Uterus (tissue), 3 donors: ENCODE measurements at regions not wholly inside any gene's neighbourhood (a gene's known extent, or its start where the extent isn't known, plus 50 kb on each side); places are given as distances from the start of the nearest gene placed in this dataset.

Experiments
- DNase-seq, 2 donors: peaks; one replicate each; pipeline ENCODE4 v3.0.0-alpha.2; 2019 to 2020
- H3K27ac ChIP-seq, 2 donors: fragments of 200-600 bp; sonication (generic); 1 replicate in 1 of 2; 2 replicates in 1 of 2; pipeline ENCODE4 v1.5.1; 2016 to 2018
- H3K27me3 ChIP-seq, 2 donors: fragments of 200-600 bp; sonication (generic); one replicate each; pipeline ENCODE4 v1.5.1; 2018 to 2019; ENCODE audit warnings: control low read depth in 1 of 2
- H3K36me3 ChIP-seq, 2 donors: fragments of 200-600 bp; sonication (generic); one replicate each; pipeline ENCODE4 v1.5.1; 2019; ENCODE audit warnings: control low read depth in 1 of 2
- H3K4me1 ChIP-seq, 2 donors: fragments of 200-600 bp; sonication (generic); one replicate each; pipeline ENCODE4 v1.5.1; 2018 to 2019; ENCODE audit warnings: control low read depth in 1 of 2
- H3K4me3 ChIP-seq, 2 donors: fragments of 200-600 bp; sonication (generic); 1 replicate in 1 of 2; 2 replicates in 1 of 2; pipeline ENCODE4 v1.5.1; 2018 to 2019; ENCODE audit warnings: mild to moderate bottlenecking in 1 of 2
- H3K9me3 ChIP-seq, 2 donors: fragments of 200-600 bp; sonication (generic); one replicate each; pipeline ENCODE4 v1.5.1; 2019; ENCODE audit warnings: control low read depth in 1 of 2
- POLR2A ChIP-seq, 2 donors: fragments of 450-650 bp; IDR thresholded peaks; one replicate each; pipeline ENCODE4 v1.6.1; 2016; ENCODE audit warnings: antibody characterized with exemption in 2 of 2, mild to moderate bottlenecking in 1 of 2, moderate library complexity in 1 of 2
- intact Hi-C: fragments of 100-400 bp; cut with DNase I; formaldehyde crosslinking; loops from one replicate; pipeline ENCODE4 v1.15.1; 2023; ENCODE audit warnings: low total_unique reads
- TF ChIP-seq, protein P1 (sequence below), 4 experiments: fragments of 200-600 bp in 2 of 4; fragments of 450-650 bp in 2 of 4; sonication (generic) in 2 of 4; IDR thresholded peaks; one replicate each; pipeline ENCODE4 v1.5.1; 2016 to 2019; ENCODE audit warnings: antibody characterized with exemption in 4 of 4, mild to moderate bottlenecking in 2 of 4, moderate library complexity in 1 of 4
- donor health status: DM: yes; HTN: yes; CAD: no.

GRCh38 chr5:73256462-73256861, 83.5 kb downstream of the TMEM174 start:
- Histone ChIP-seq H3K27me3 (no peaks in the 10 kb centered on the region), H3K9me3 (no peaks in the 10 kb centered on the region), H3K4me1 (no peaks in the 10 kb centered on the region), H3K36me3 (no peaks in the 10 kb centered on the region), H3K4me3 (no peak overlapping the region), H3K27ac (no peak overlapping the region)
- no peak for DNase-seq
- TF ChIP-seq, protein P1, sequence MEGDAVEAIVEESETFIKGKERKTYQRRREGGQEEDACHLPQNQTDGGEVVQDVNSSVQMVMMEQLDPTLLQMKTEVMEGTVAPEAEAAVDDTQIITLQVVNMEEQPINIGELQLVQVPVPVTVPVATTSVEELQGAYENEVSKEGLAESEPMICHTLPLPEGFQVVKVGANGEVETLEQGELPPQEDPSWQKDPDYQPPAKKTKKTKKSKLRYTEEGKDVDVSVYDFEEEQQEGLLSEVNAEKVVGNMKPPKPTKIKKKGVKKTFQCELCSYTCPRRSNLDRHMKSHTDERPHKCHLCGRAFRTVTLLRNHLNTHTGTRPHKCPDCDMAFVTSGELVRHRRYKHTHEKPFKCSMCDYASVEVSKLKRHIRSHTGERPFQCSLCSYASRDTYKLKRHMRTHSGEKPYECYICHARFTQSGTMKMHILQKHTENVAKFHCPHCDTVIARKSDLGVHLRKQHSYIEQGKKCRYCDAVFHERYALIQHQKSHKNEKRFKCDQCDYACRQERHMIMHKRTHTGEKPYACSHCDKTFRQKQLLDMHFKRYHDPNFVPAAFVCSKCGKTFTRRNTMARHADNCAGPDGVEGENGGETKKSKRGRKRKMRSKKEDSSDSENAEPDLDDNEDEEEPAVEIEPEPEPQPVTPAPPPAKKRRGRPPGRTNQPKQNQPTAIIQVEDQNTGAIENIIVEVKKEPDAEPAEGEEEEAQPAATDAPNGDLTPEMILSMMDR (IDR thresholded peaks at IDR 0.05): no peak
- TF ChIP-seq POLR2A (IDR thresholded peaks at IDR 0.05): no peak
- intact Hi-C loops: no loop called here

- TF ChIP-seq, protein P1 (IDR thresholded peaks at IDR 0.05): no peak
- TF ChIP-seq POLR2A (IDR thresholded peaks at IDR 0.05): no peak
- H3K9me3 ChIP-seq: no peaks in the 10 kb centered on the region
- no peak overlapping the region for H3K4me3 ChIP-seq
- H3K27ac ChIP-seq: no peak overlapping the region
- intact Hi-C loops: no loop called here
- no peaks in the 10 kb centered on the region for H3K27me3 ChIP-seq
- no peaks in the 10 kb centered on the region for H3K4me1 ChIP-seq
- no peak for DNase-seq
- H3K36me3 ChIP-seq: no peaks in the 10 kb centered on the region
Observed at GRCh38 chr5:73256012-73256411, 83.0 kb downstream of the TMEM174 start.

- no peak overlapping the region for H3K27ac ChIP-seq
- no peaks in the 10 kb centered on the region for H3K27me3 ChIP-seq
- H3K9me3 ChIP-seq: no peaks in the 10 kb centered on the region
- TF ChIP-seq, protein P1 (IDR thresholded peaks at IDR 0.05): no peak
- TF ChIP-seq POLR2A (IDR thresholded peaks at IDR 0.05): no peak
- no peaks in the 10 kb centered on the region for H3K36me3 ChIP-seq
- no peak overlapping the region for H3K4me3 ChIP-seq
- H3K4me1 ChIP-seq: no peaks in the 10 kb centered on the region
- intact Hi-C loops: no loop called here
- no peak for DNase-seq
Observed at GRCh38 chr5:73254642-73255041, 81.6 kb downstream of the TMEM174 start.

DNA sequence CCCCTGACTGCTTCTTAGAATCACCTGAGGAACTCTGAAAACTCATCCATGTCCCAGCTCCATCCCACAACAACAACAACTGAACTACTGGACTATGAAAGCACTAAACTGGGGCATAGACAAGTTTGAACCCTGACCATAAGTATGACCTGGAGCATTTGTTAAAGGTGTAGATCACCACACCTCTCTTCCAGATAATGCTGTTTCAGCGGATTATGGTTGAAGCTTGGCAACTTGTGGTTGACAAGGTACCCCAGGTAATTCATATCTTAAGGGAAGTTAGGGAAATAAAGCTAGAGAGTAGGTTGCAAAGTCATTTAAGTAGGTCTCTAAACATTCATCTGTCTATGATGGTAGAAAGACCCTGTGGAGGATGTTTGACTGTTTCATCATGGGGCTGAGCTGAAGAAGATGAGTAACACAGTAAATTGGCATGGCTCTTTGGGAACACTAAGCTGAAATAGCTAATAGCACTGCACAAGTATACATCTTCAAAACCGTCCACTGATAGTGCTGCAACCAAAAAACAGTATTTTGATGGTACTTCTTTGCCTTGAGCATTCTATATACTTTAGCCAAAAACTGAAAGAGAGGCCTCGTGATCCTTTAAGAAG, 80.2 kb downstream of the TMEM174 start:
- DNase-seq: no peak
- intact Hi-C loops: no loop called here
- Histone ChIP-seq H3K27me3 (no peaks in the 10 kb centered on the region), H3K27ac (no peak overlapping the region), H3K4me1 (no peaks in the 10 kb centered on the region), H3K36me3 (no peaks in the 10 kb centered on the region), H3K9me3 (no peaks in the 10 kb centered on the region), H3K4me3 (no peak overlapping the region)
- TF ChIP-seq POLR2A (IDR thresholded peaks at IDR 0.05): no peak
- TF ChIP-seq, protein P1 (IDR thresholded peaks at IDR 0.05): no peak

DNA sequence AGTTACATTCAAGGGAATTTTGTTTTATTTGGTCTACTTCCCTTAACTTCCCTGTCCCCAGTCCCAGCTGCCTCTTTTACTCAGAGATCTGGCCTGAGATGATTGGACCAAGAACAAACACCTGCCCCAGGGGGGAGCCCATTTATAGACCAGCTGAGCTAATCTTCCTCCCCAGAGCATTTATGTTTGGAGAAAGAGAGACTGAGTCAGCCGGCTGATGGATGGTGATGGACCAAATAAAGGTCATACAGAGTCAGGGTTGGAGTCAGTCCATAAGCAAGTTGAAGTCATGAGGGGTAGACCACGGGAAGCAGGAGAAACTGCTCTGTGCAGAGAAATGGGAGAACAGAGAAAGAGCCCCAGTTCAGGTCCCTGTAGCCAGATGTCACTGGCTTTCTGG, 77.7 kb downstream of the TMEM174 start:
- H3K27me3 ChIP-seq: no peaks in the 10 kb centered on the region
- TF ChIP-seq, protein P1 (IDR thresholded peaks at IDR 0.05): no peak
- TF ChIP-seq POLR2A (IDR thresholded peaks at IDR 0.05): no peak
- H3K9me3 ChIP-seq: no peaks in the 10 kb centered on the region
- intact Hi-C loops: no loop called here
- no peak overlapping the region for H3K27ac ChIP-seq
- no peak for DNase-seq
- no peaks in the 10 kb centered on the region for H3K4me1 ChIP-seq
- no peaks in the 10 kb centered on the region for H3K36me3 ChIP-seq
- H3K4me3 ChIP-seq: no peak overlapping the region
